ENCODE measurements at regions not wholly inside any gene's neighbourhood (a gene's known extent, or its start where the extent isn't known, plus 50 kb on each side); places are given as distances from the start of the nearest gene placed in this dataset.

GRCh38 chr13:106336668-106337067, 198.8 kb downstream of the EFNB2 start:
- H3K4me3 ChIP-seq (ENCODE audit: low read depth, low read length) = no peak overlapping the region
- TF ChIP-seq CTCF (conservative IDR thresholded peaks at IDR 0.05; ENCODE audit: low read depth, low read length) = no peak
- no peak for DNase-seq (ENCODE audit: low read depth)

GRCh38 chr13:106332621-106333020, 202.8 kb downstream of the EFNB2 start:
- H3K4me3 ChIP-seq (ENCODE audit: low read depth, low read length) = no peak overlapping the region
- TF ChIP-seq CTCF (conservative IDR thresholded peaks at IDR 0.05; ENCODE audit: low read depth, low read length) = no peak
- no peak for DNase-seq (ENCODE audit: low read depth)

GRCh38 chr13:106331116-106331515, 204.3 kb downstream of the EFNB2 start:
- H3K4me3 ChIP-seq (ENCODE audit: low read depth, low read length) = no peak overlapping the region
- no peak for TF ChIP-seq CTCF (conservative IDR thresholded peaks at IDR 0.05; ENCODE audit: low read depth, low read length)
- DNase-seq (ENCODE audit: low read depth) = no peak

GRCh38 chr13:106329941-106330340, 205.5 kb downstream of the EFNB2 start:
- no peak for TF ChIP-seq CTCF (conservative IDR thresholded peaks at IDR 0.05; ENCODE audit: low read depth, low read length)
- no peak overlapping the region for H3K4me3 ChIP-seq (ENCODE audit: low read depth, low read length)
- DNase-seq (ENCODE audit: low read depth) = no peak

GRCh38 chr13:106326751-106327150, 208.7 kb downstream of the EFNB2 start:
- DNase-seq (ENCODE audit: low read depth) = no peak
- no peak for TF ChIP-seq CTCF (conservative IDR thresholded peaks at IDR 0.05; ENCODE audit: low read depth, low read length)
- H3K4me3 ChIP-seq (ENCODE audit: low read depth, low read length) = no peak overlapping the region

GRCh38 chr13:106324444-106324843, 211.0 kb downstream of the EFNB2 start:
- TF ChIP-seq CTCF (conservative IDR thresholded peaks at IDR 0.05; ENCODE audit: low read depth, low read length) = no peak
- H3K4me3 ChIP-seq (ENCODE audit: low read depth, low read length) = no peak overlapping the region

GRCh38 chr13:106322628-106323027, 212.8 kb downstream of the EFNB2 start:
- no peak for DNase-seq (ENCODE audit: low read depth)
- TF ChIP-seq CTCF (conservative IDR thresholded peaks at IDR 0.05; ENCODE audit: low read depth, low read length) = no peak
- H3K4me3 ChIP-seq (ENCODE audit: low read depth, low read length) = no peak overlapping the region

More at GRCh38 chr13:106324444-106324843, 211.0 kb downstream of the EFNB2 start:
- no peak for DNase-seq (ENCODE audit: low read depth)
